RWPE2 (cell line): ENCODE measurements at regions not wholly inside any gene's neighbourhood (a gene's known extent, or its start where the extent isn't known, plus 50 kb on each side); places are given as distances from the start of the nearest gene placed in this dataset.

ENCODE experiments used
- ATAC-seq: fragments of 200-7000 bp; cut with Tn5 transposase; 3 replicates; pipeline ENCODE4 v1.9.1; 2021; ENCODE audit warnings: low read depth
- DNase-seq: peaks from one replicate; pipeline ENCODE4 v3.0.0-alpha.2; 2020; ENCODE audit warnings: low spot score
- H3K27ac ChIP-seq: fragments of 450-650 bp; 2 replicates; pipeline ENCODE4 v1.5.1; 2017; ENCODE audit warnings: mild to moderate bottlenecking; ENCODE audit not compliant: poor library complexity, severe bottlenecking
- H3K27me3 ChIP-seq: fragments of 250-450 bp; sonication (Bioruptor Pico); 2 replicates; pipeline ENCODE4 v1.5.1; 2021; ENCODE audit warnings: mild to moderate bottlenecking, moderate library complexity; ENCODE audit not compliant: insufficient read depth, poor library complexity, severe bottlenecking
- H3K36me3 ChIP-seq: fragments of 250-450 bp; sonication (Bioruptor Pico); 2 replicates; pipeline ENCODE4 v1.5.1; 2020; ENCODE audit warnings: low read depth, mild to moderate bottlenecking, moderate library complexity
- H3K4me1 ChIP-seq: fragments of 250-450 bp; sonication (Bioruptor Pico); 2 replicates; pipeline ENCODE4 v1.5.1; 2021; ENCODE audit warnings: mild to moderate bottlenecking, moderate library complexity; ENCODE audit not compliant: insufficient read depth, poor library complexity, severe bottlenecking
- H3K4me3 ChIP-seq: fragments of 250-450 bp; sonication (Bioruptor Pico); 2 replicates; pipeline ENCODE4 v1.5.1; 2021; ENCODE audit warnings: mild to moderate bottlenecking, moderate library complexity; ENCODE audit not compliant: severe bottlenecking
- H3K9me3 ChIP-seq: fragments of 250-450 bp; sonication (Bioruptor Pico); 2 replicates; pipeline ENCODE4 v1.5.1; 2021; ENCODE audit warnings: mild to moderate bottlenecking, moderate library complexity; ENCODE audit not compliant: severe bottlenecking
- CTCF ChIP-seq: fragments of 450-650 bp; IDR thresholded peaks from one replicate; pipeline ENCODE4 v1.5.1; 2017; ENCODE audit warnings: mild to moderate bottlenecking, moderate library complexity; ENCODE audit not compliant: poor library complexity, severe bottlenecking

DNA sequence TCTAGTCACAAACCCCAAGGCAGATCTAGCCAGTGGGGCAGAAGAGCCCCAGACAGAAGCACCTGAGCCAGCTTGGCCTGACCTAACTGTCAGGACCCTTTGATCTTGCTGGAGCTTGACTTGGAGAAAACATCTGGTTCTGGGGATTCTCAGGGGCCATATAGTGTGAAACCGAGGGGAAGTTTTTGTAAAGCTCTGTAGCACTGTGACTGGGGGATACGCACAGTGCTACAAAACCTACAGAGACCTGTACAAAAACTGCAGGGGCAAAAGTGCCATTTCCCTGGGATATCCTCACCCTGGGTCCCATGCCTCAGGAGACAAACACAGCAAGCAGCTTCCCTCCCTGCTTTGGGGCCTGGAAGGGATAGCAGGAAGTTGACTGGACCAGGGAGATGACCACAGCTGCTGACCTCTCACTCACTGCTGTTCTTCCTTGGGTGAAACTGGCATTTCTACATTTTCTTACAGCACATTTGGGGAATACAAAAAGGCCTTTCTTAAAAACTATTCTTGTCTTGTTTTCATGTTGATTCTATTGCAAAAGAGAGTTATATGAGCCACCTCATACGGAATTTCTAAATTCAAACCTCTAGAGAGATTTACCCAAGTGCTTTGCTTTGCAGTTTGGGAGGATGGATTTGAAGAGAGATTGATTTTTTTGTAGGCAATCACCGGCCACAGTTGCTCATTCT is 140.0 kb downstream of the DAD1 start:
- no peak for DNase-seq
- no peaks in the 10 kb centered on the region for H3K9me3 ChIP-seq
- H3K27me3 ChIP-seq, result peaks cover under 1% of the 10 kb centered on the region
- H3K4me1 ChIP-seq, result no peaks in the 10 kb centered on the region
- TF ChIP-seq CTCF, result no peak
- H3K4me3 ChIP-seq, result no peak overlapping the region
- H3K36me3 ChIP-seq, result no peaks in the 10 kb centered on the region
- H3K27ac ChIP-seq, result no peak overlapping the region
- no peak for ATAC-seq

DNA sequence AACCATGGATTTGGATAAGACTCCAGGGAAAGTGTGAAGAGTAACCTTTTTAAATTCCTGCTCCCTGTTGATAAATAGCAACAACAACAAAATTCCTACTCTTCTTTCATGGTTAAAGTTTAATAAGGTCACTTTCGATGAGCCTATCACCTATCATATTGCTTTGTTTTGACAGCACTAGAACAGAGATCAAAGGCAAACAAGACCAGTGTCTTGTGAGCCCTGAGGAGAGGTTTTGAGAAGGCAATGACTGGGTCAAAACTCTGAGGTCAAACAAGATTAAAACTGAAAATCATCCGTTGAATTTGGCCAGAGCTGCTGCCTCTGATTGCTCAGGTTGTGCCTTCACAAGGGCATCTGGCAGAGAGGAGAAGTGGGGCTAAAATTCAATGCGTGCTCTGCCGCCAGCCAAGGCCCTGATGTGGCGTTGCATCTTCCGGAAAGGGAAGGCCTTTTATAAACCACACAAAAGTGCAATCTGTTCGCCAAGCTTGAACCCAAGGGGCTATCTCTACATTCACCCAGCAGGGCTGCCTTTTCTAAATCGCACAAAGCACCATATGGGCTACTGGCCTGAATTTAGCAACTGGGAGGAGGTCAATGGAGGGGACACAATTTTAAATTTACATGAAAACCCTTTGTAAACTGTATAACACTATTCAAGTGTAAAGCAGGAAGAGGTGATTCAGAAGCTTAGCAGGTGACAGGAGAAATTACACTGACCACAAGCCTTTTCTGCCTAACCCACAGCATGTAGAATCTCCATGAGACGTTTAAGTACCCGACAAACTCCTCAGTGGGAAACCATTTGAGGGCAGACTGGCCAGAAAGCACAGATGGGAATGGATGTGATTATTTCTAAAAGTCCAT is 140.8 kb downstream of the DAD1 start:
- Histone ChIP-seq H3K4me3 (no peak overlapping the region), H3K27ac (no peak overlapping the region), H3K27me3 (no peaks in the 10 kb centered on the region), H3K36me3 (no peaks in the 10 kb centered on the region), H3K4me1 (no peaks in the 10 kb centered on the region), H3K9me3 (no peaks in the 10 kb centered on the region)
- ATAC-seq (no peak), DNase-seq (no peak)
- no peak for TF ChIP-seq CTCF

DNA sequence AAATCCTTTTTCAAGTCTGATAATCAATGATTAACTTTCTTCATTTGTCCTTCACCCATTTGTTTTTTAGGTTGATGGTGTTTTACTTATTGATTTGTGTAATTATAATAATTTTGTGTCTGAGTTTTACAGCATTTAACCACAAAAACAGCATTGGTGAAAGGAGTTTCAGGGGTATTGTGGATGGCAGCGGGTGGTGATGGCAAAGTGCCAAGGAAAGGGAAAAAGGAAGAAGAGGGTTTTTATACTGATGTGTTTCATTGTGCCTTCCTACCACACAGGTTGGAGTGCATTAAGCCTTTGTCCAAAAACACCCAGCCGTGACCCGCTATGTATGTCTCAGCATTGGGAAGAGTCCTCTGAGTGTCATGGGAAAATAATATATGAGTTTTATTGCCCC is 150.3 kb downstream of the DAD1 start:
- DNase-seq (no peak), ATAC-seq (no peak)
- Histone ChIP-seq H3K36me3 (no peaks in the 10 kb centered on the region), H3K4me1 (no peaks in the 10 kb centered on the region), H3K27ac (no peak overlapping the region), H3K27me3 (no peaks in the 10 kb centered on the region), H3K9me3 (no peaks in the 10 kb centered on the region), H3K4me3 (no peak overlapping the region)
- no peak for TF ChIP-seq CTCF

GRCh38 chr14:22434901-22435550 is 154.0 kb downstream of the DAD1 start:
- no peak overlapping the region for H3K4me3 ChIP-seq
- peaks cover 15% of the 10 kb centered on the region for H3K4me1 ChIP-seq
- H3K36me3 ChIP-seq, result no peaks in the 10 kb centered on the region
- no peak overlapping the region for H3K27ac ChIP-seq
- no peaks in the 10 kb centered on the region for H3K27me3 ChIP-seq
- no peak for TF ChIP-seq CTCF
- no peaks in the 10 kb centered on the region for H3K9me3 ChIP-seq
- DNase-seq (no peak), ATAC-seq (no peak)
